GM12878 (cell line): ENCODE measurements at regions not wholly inside any gene's neighbourhood (a gene's known extent, or its start where the extent isn't known, plus 50 kb on each side); places are given as distances from the start of the nearest gene placed in this dataset.
"Not testable (repeated sequence)": the region's sequence is repeated elsewhere in the genome, so short reads cannot be mapped to it uniquely, and the experiment has no call there.

Experiments
- ATAC-seq: fragments of 200-7000 bp; cut with Tn5 transposase; 3 replicates; pipeline ENCODE4 v1.9.1; 2020; ENCODE audit warnings: mild to moderate bottlenecking, moderate library complexity
- BruUV-seq: library from RNA; stranded (reverse); fragments of 400-500 nt; replicated peaks from 2 replicates; lab custom pipeline; 2021; lab: Mats Ljungman, UMichigan
- CTCF ChIA-PET: fragments of 300-600 bp; sonication (Branson Sonifier 250); formaldehyde crosslinking; extraction: SDS; loops from one replicate; lab custom pipeline; 2021; ENCODE audit warnings: inconsistent platforms; lab: Yijun Ruan, JAX
- POLR2A ChIA-PET: fragments of 350-600 bp; formaldehyde crosslinking; extraction: SDS; loops from one replicate; lab custom pipeline; 2021; ENCODE audit warnings: inconsistent platforms; lab: Charles Lee
- RAD21 ChIA-PET: fragments of 300-600 bp; sonication (Branson Sonifier 250); formaldehyde crosslinking; loops from one replicate; lab custom pipeline; 2023; ENCODE audit warnings: antibody characterized with exemption; ENCODE audit not compliant: unreplicated experiment; lab: Charles Lee
- SMC1A ChIA-PET: fragments of 300-600 bp; sonication (Branson Sonifier 250); formaldehyde crosslinking; loops from one replicate; lab custom pipeline; 2023; ENCODE audit not compliant: unreplicated experiment, uncharacterized antibody; lab: Charles Lee
- DNase-seq: peaks from one replicate; pipeline ENCODE4 v3.0.0-alpha.2; 2011; ENCODE audit warnings: low read depth, low spot score
- FAIRE-seq: peaks from 3 replicates; lab custom pipeline; 2011; peaks lifted over from hg19 to GRCh38; lab: Jason Lieb, UNC
- H2AFZ ChIP-seq: 2 replicates; pipeline ENCODE4 v1.6.0; 2011; ENCODE audit warnings: low read depth, low read length, control low read depth; ENCODE audit not compliant: control insufficient read depth
- H3K27ac ChIP-seq: 2 replicates; pipeline ENCODE4 v1.5.1; 2011; ENCODE audit warnings: control low read depth; ENCODE audit not compliant: control insufficient read depth, insufficient read depth
- H3K27me3 ChIP-seq, 2 experiments: replicated peaks in 1 of 2; 2 replicates each; pipeline versions ENCODE4 v1.6.0 to v1.6.1; 2011; ENCODE audit warnings: low read length in 1 of 2; ENCODE audit not compliant: control insufficient read depth in 2 of 2, insufficient read depth in 2 of 2
- H3K36me3 ChIP-seq, 2 experiments: 2 replicates each; pipeline ENCODE4 v1.5.1; 2011; ENCODE audit warnings: low read length in 1 of 2; ENCODE audit not compliant: control insufficient read depth in 2 of 2, insufficient read depth in 2 of 2
- H3K4me1 ChIP-seq: 2 replicates; pipeline ENCODE4 v1.6.1; 2011; ENCODE audit warnings: mild to moderate bottlenecking, low read length, moderate library complexity, mixed read lengths; ENCODE audit not compliant: control insufficient read depth, insufficient read depth
- H3K4me2 ChIP-seq: 2 replicates; pipeline ENCODE4 v1.6.0; 2011; ENCODE audit warnings: control low read depth; ENCODE audit not compliant: control insufficient read depth, insufficient read depth
- H3K4me3 ChIP-seq: fragments of 200-600 bp; sonication (generic); 2 replicates; pipeline ENCODE4 v1.5.1; 2016
- H3K79me2 ChIP-seq: 2 replicates; pipeline ENCODE4 v1.6.0; 2011; ENCODE audit warnings: low read length; ENCODE audit not compliant: control insufficient read depth, insufficient read depth
- H3K9ac ChIP-seq: 2 replicates; pipeline ENCODE4 v1.8.0; 2011; ENCODE audit warnings: low read length, control low read depth, mixed read lengths; ENCODE audit not compliant: control insufficient read depth, insufficient read depth
- H3K9me3 ChIP-seq: replicated peaks from 3 replicates; pipeline ENCODE4 v1.5.1; 2011; ENCODE audit warnings: mild to moderate bottlenecking, low read length; ENCODE audit not compliant: control insufficient read depth, insufficient read depth
- H4K20me1 ChIP-seq: 2 replicates; pipeline ENCODE4 v1.6.0; 2011; ENCODE audit not compliant: control insufficient read depth, insufficient read depth
- BMI1 ChIP-seq: fragments of 450-650 bp; IDR thresholded peaks from 2 replicates; pipeline ENCODE4 v1.6.1; 2016; ENCODE audit warnings: mild to moderate bottlenecking, moderate library complexity, borderline replicate concordance
- CREM ChIP-seq: IDR thresholded peaks from 2 replicates; pipeline ENCODE4 v1.6.1; 2014; ENCODE audit warnings: antibody characterized with exemption, low read depth
- EP300 ChIP-seq, 2 experiments: fragments of 150-350 bp in 1 of 2; IDR thresholded peaks; 2 replicates each; pipeline ENCODE4 v1.6.1; 2011 to 2012; ENCODE audit warnings: low read depth in 2 of 2, low read length in 2 of 2, borderline replicate concordance in 1 of 2, improper control_type of control experiment in 1 of 2, inconsistent platforms in 1 of 2; ENCODE audit not compliant: control insufficient read depth in 1 of 2
- GABPA ChIP-seq: IDR thresholded peaks from 2 replicates; pipeline ENCODE4 v1.6.1; 2014; ENCODE audit warnings: antibody characterized with exemption, low read depth, mild to moderate bottlenecking, inconsistent platforms
- IRF4 ChIP-seq: IDR thresholded peaks from 2 replicates; pipeline ENCODE4 v1.6.1; 2011; ENCODE audit warnings: low read depth, low read length
- LARP7 ChIP-seq: fragments of 450-650 bp; IDR thresholded peaks from 2 replicates; pipeline ENCODE4 v1.6.1; 2017; ENCODE audit warnings: mild to moderate bottlenecking
- NFYB ChIP-seq: IDR thresholded peaks from 2 replicates; pipeline ENCODE4 v1.6.1; 2011; ENCODE audit warnings: low read depth, mild to moderate bottlenecking, low read length, improper control_type of control experiment, moderate library complexity; ENCODE audit not compliant: insufficient read depth
- SP1 ChIP-seq: IDR thresholded peaks from one replicate; pipeline ENCODE4 v1.6.1; 2011; ENCODE audit warnings: low read depth, low read length
- YBX1 ChIP-seq: fragments of 450-650 bp; IDR thresholded peaks from 2 replicates; pipeline ENCODE4 v1.6.1; 2016; ENCODE audit warnings: antibody characterized with exemption
- YY1 ChIP-seq: IDR thresholded peaks from 2 replicates; pipeline ENCODE4 v1.6.1; 2011; ENCODE audit warnings: low read depth, mild to moderate bottlenecking, low read length
- ZZZ3 ChIP-seq: IDR thresholded peaks from 2 replicates; pipeline ENCODE4 v1.6.1; 2011; ENCODE audit warnings: low read depth; ENCODE audit not compliant: control insufficient read depth, insufficient read length
- whole genome bisulfite sequencing: methylation state at CpG from one replicate; pipeline ENCODE4 v1.1.6; 2016; ENCODE audit warnings: low lambda C conversion rate; ENCODE audit not compliant: insufficient replicate concordance, insufficient coverage; ENCODE audit errors: missing lambda C conversion rate; 5-methylcytosine and 5-hydroxymethylcytosine counted together
- in situ Hi-C: fragments of 300-500 bp; cut with MboI; formaldehyde crosslinking; loops from 9 replicates; pipeline ENCODE4 v1.14.3; 2018; ENCODE audit warnings: mixed read lengths
- intact Hi-C: fragments of 100-400 bp; cut with micrococcal nuclease; formaldehyde crosslinking; loops from one replicate; pipeline ENCODE4 v1.14.2; 2022; ENCODE audit not compliant: unreplicated experiment
- TF ChIP-seq, protein P1 (sequence below): fragments of 450-650 bp; IDR thresholded peaks from 2 replicates; pipeline ENCODE4 v1.6.1; 2018; ENCODE audit warnings: borderline replicate concordance, mild to moderate bottlenecking; ENCODE audit not compliant: partially characterized antibody

DNA sequence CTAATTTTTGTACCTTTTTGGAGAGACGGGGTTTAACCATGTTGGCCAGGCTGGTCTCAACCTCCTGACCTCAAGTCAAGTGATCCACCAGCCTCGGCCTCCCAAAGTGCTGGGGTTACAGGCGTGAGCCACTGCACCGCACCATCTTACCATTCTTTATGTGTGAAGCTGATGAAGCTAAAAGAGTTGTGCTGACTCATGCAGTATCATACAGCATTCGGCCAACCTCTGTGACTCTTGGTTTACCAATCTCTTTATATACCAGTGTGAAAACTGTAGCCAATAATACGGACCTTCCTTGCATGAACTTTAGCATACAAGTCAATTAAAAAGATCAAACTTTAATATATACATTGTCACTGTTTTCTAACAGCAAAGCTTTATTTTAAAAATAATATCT lies 878.2 kb upstream of the MBL2 start:
- H3K4me3 ChIP-seq, result no peak overlapping the region
- H4K20me1 ChIP-seq, result no peaks in the 10 kb centered on the region
- no peak overlapping the region for H3K4me2 ChIP-seq
- ChIA-PET SMC1A (no interaction called here), POLR2A (no interaction called here), RAD21 (no interaction called here), CTCF (interaction anchor here (1.6 kb wide), 1 partner anchor 833 kb away, joined by 4 read pairs; no protein-coding TSS in a partner anchor)
- no peak for DNase-seq
- H3K27ac ChIP-seq, result no peak overlapping the region
- 18% methylated on average over 6 of the region's 6 CpGs for WGBS
- ATAC-seq, result no peak
- H3K4me1 ChIP-seq, result no peaks in the 10 kb centered on the region
- no peaks in the 10 kb centered on the region for H3K27me3 ChIP-seq
- H3K9me3 ChIP-seq, result no peaks in the 10 kb centered on the region
- TF ChIP-seq CREM (no peak), YY1 (no peak), EP300 (IDR thresholded peaks at IDR 0.05; ENCODE audit: borderline replicate concordance in 1 of 2, control insufficient read depth in 1 of 2, low read depth in 2 of 2, low read length in 2 of 2) (no peak), IRF4 (no peak), SP1 (no peak), BMI1 (no peak), YBX1 (no peak), GABPA (no peak), LARP7 (no peak), NFYB (no peak), ZZZ3 (no peak)
- TF ChIP-seq, protein P1, sequence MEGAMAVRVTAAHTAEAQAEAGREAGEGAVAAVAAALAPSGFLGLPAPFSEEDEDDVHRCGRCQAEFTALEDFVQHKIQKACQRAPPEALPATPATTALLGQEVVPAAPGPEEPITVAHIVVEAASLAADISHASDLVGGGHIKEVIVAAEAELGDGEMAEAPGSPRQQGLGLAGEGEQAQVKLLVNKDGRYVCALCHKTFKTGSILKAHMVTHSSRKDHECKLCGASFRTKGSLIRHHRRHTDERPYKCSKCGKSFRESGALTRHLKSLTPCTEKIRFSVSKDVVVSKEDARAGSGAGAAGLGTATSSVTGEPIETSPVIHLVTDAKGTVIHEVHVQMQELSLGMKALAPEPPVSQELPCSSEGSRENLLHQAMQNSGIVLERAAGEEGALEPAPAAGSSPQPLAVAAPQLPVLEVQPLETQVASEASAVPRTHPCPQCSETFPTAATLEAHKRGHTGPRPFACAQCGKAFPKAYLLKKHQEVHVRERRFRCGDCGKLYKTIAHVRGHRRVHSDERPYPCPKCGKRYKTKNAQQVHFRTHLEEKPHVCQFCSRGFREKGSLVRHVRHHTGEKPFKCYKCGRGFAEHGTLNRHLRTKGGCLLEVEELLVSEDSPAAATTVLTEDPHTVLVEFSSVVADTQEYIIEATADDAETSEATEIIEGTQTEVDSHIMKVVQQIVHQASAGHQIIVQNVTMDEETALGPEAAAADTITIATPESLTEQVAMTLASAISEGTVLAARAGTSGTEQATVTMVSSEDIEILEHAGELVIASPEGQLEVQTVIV, result no peak
- no peak overlapping the region for H3K9ac ChIP-seq
- BruUV-seq, result no TSS peak
- H2AFZ ChIP-seq, result no peak overlapping the region
- H3K36me3 ChIP-seq, result no peaks in the 10 kb centered on the region
- H3K79me2 ChIP-seq, result no peaks in the 10 kb centered on the region
- intact Hi-C loops (no loop called here), in situ Hi-C loops (no loop called here)
- no peak for FAIRE-seq

DNA sequence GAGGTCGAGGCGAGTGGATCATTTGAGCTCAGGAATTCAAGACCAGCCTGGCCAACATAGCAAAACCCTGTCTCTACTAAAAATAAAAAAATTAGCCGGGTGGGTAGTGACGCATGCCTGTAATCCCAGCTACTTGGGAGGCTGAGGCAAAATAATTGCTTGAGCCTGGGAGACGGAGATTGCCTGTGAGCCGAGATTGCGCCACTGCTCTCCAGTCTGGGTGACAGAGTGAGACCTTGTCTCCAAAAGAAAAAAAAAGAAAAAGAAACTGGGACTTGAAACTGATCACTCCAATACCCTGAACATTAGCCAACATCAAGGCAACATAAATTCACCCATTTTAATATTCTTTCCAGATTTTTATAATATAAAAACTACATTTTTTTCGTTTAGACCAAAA lies 874.6 kb upstream of the MBL2 start:
- H4K20me1 ChIP-seq, BruUV-seq, ATAC-seq, H2AFZ ChIP-seq, CTCF ChIA-PET, H3K27me3 ChIP-seq, H3K4me3 ChIP-seq, POLR2A ChIA-PET, DNase-seq, RAD21 ChIA-PET, H3K79me2 ChIP-seq, H3K4me2 ChIP-seq, FAIRE-seq, H3K9ac ChIP-seq, in situ Hi-C loops, SMC1A ChIA-PET, H3K9me3 ChIP-seq, H3K36me3 ChIP-seq, H3K4me1 ChIP-seq, H3K27ac ChIP-seq: not testable (repeated sequence)
- WGBS, result 24% methylated on average over 8 of the region's 8 CpGs
- intact Hi-C loops, result loop anchor here (2.0 kb wide), 1 partner anchor 14 kb away; no protein-coding TSS in a partner anchor
